Psoas muscle (tissue), 7 donors: ENCODE measurements at regions not wholly inside any gene's neighbourhood (a gene's known extent, or its start where the extent isn't known, plus 50 kb on each side); places are given as distances from the start of the nearest gene placed in this dataset.

Source experiments
- ATAC-seq, 4 donors: fragments of 200-7000 bp; cut with Tn5 transposase; one replicate each; pipeline ENCODE4 v1.9.1; 2020; ENCODE audit warnings: moderate library complexity in 3 of 4, mild to moderate bottlenecking in 2 of 4
- DNase-seq, 2 donors: peaks; one replicate each; pipeline ENCODE4 v3.0.0-alpha.2; 2020
- H3K27ac ChIP-seq: fragments of 200-600 bp; one replicate; pipeline ENCODE4 v1.8.0; 2022
- H3K27me3 ChIP-seq, 3 donors: fragments of 200-600 bp in 1 of 3; one replicate each; pipeline versions ENCODE4 v1.6.1 to v1.8.0; 2013 to 2022; ENCODE audit warnings: low read length in 2 of 3, mild to moderate bottlenecking in 2 of 3, moderate library complexity in 1 of 3; ENCODE audit not compliant: insufficient read depth in 3 of 3
- H3K36me3 ChIP-seq, 2 donors: fragments of 200-600 bp in 1 of 2; one replicate each; pipeline versions ENCODE4 v1.6.1 to v1.8.0; 2013 to 2022; ENCODE audit warnings: low read depth in 1 of 2, mild to moderate bottlenecking in 1 of 2, moderate library complexity in 1 of 2; ENCODE audit not compliant: insufficient read depth in 1 of 2
- H3K4me1 ChIP-seq: fragments of 200-600 bp; one replicate; pipeline ENCODE4 v1.8.0; 2022
- H3K4me3 ChIP-seq: fragments of 200-600 bp; one replicate; pipeline ENCODE4 v1.8.0; 2022; ENCODE audit warnings: mild to moderate bottlenecking
- H3K9me3 ChIP-seq: fragments of 200-600 bp; one replicate; pipeline ENCODE4 v1.8.0; 2022
- CTCF ChIP-seq: fragments of 200-600 bp; IDR thresholded peaks from one replicate; pipeline ENCODE4 v1.8.0; 2022; ENCODE audit warnings: antibody characterized with exemption
- WGBS, 3 donors: extraction: QIAGEN DNeasy Blood & Tissue Kit; methylation state at CpG; one replicate each; pipeline versions ENCODE4 v1.1.6 to v1.1.7; 2013; 5-methylcytosine and 5-hydroxymethylcytosine counted together
- intact Hi-C, 2 donors: fragments of 100-400 bp; cut with DNase I; formaldehyde crosslinking; loops; one replicate each; pipeline versions ENCODE4 v1.11.0 to v1.14.2; 2022
- donor health status: healthy with polysubstance abuse.
- donor health status: DM: no; HTN: no; CAD: no; lungs with moderate emphysema.
- donor health status: Bipolar disorder and iron deficiency.
- donor health status: healthy.
- donor health status: DM: yes; HTN: yes; CAD: no.
- donor health status: DM: no; HTN: no; CAD: no.
- donor health status: DM: yes; HTN: yes; CAD: no.

DNA sequence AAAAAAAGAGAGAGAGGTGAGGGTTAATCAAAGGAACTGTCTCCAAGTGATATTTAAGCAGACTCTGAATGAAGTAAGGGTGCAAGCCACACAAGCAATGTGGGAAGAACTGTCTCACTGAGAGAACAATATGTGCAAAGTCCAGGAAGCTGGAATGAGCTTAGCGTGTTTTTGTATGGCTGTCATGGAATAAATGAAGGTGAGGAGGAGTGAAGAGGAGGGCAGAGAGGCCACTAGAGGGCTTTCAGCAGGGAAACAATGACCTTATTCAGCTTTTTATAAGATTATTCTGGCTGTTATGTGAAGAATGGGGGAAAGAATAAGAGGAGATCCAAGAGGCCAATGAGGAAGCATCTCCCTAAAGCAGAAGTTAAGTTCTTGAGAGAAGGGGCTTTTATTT lies 86.9 kb upstream of the COL8A1 start:
- WGBS, 3 donors, result 80 to 91% (median 82%) methylated on average over 1 of the region's 1 CpG
- no peak for ATAC-seq
- Histone ChIP-seq H3K4me1 (no peaks in the 10 kb centered on the region), H3K9me3 (no peaks in the 10 kb centered on the region), H3K4me3 (no peak overlapping the region), H3K27ac (no peak overlapping the region), H3K27me3 (no peaks in the 10 kb centered on the region), H3K36me3 (no peaks in the 10 kb centered on the region)
- intact Hi-C loops, result no loop called here
- no peak for TF ChIP-seq CTCF
- DNase-seq, result no peak

- intact Hi-C loops, result no loop called here
- Histone ChIP-seq H3K9me3 (no peaks in the 10 kb centered on the region), H3K4me1 (no peaks in the 10 kb centered on the region), H3K27me3 (peaks cover 0 to 3% (median 0%) of the 10 kb centered on the region in 3 donors), H3K27ac (no peak overlapping the region), H3K4me3 (no peak overlapping the region), H3K36me3 (no peaks in the 10 kb centered on the region)
- 69 to 74% (median 69%) methylated on average over 2 of the region's 2 CpGs for WGBS, 3 donors
- ATAC-seq (peak in 2 of 4 donors; percentile 33 to 41), DNase-seq (no peak)
- no peak for TF ChIP-seq CTCF
Measured at GRCh38 chr3:99549957-99550603, 88.3 kb upstream of the COL8A1 start.

- WGBS, 3 donors, result 42 to 49% (median 44%) methylated on average over 4 of the region's 4 CpGs
- ATAC-seq (no peak), DNase-seq (no peak)
- H3K36me3 ChIP-seq, result no peaks in the 10 kb centered on the region
- H3K27ac ChIP-seq, result no peak overlapping the region
- TF ChIP-seq CTCF, result no peak
- H3K4me1 ChIP-seq, result no peaks in the 10 kb centered on the region
- no peak overlapping the region for H3K4me3 ChIP-seq
- peaks cover 0 to 3% (median 0%) of the 10 kb centered on the region in 3 donors for H3K27me3 ChIP-seq
- intact Hi-C loops, result no loop called here
- H3K9me3 ChIP-seq, result no peaks in the 10 kb centered on the region
Measured at GRCh38 chr3:99549220-99549619, 89.2 kb upstream of the COL8A1 start.

GRCh38 chr3:99548674-99549073 lies 89.7 kb upstream of the COL8A1 start:
- Histone ChIP-seq H3K4me1 (no peaks in the 10 kb centered on the region), H3K4me3 (no peak overlapping the region), H3K27ac (no peak overlapping the region), H3K27me3 (peaks cover 0 to 3% (median 0%) of the 10 kb centered on the region in 3 donors), H3K9me3 (no peaks in the 10 kb centered on the region), H3K36me3 (no peaks in the 10 kb centered on the region)
- 52 to 77% (median 64%) methylated on average over 1 of the region's 1 CpG for WGBS, 3 donors
- intact Hi-C loops, result no loop called here
- no peak for DNase-seq
- no peak for TF ChIP-seq CTCF
- ATAC-seq, result no peak
